Activated CD4-positive, alpha-beta T cell treated with anti-CD3 and anti-CD28 coated beads, Interleukin-10, Interleukin-2, amounts not matched to agents 100 ng/mL and 50 ng/mL, durations not matched to agents 16 hours and 8 hours (primary cell): ENCODE measurements at regions not wholly inside any gene's neighbourhood (a gene's known extent, or its start where the extent isn't known, plus 50 kb on each side); places are given as distances from the start of the nearest gene placed in this dataset.

ENCODE experiments used
- DNase-seq: peaks from one replicate; pipeline ENCODE4 v3.0.0-alpha.2; 2020

GRCh38 chr3:87175732-87176131 lies 51.4 kb upstream of the CHMP2B start:
- no peak for DNase-seq

DNA sequence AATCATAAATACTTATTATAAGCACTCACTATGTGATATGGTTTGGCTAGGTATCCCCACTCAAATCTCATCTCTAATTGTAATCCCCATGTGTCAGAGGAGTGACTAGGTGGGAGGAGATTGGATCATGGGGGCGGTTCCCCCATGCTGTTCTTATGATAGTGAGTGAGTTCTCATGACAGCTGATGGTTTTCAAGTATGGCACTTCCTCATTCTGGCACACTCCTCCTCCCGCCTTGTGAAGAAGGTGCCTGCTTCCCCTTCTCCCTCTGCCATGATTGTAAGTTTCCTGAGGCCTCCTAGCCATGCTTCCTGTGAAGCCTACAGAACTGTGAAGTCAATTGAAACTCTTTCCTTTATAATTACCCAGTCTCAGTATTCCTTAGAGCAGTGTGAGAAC lies 53.3 kb upstream of the CHMP2B start:
- no peak for DNase-seq

GRCh38 chr3:87173071-87173470 lies 54.0 kb upstream of the CHMP2B start:
- DNase-seq = no peak

DNA sequence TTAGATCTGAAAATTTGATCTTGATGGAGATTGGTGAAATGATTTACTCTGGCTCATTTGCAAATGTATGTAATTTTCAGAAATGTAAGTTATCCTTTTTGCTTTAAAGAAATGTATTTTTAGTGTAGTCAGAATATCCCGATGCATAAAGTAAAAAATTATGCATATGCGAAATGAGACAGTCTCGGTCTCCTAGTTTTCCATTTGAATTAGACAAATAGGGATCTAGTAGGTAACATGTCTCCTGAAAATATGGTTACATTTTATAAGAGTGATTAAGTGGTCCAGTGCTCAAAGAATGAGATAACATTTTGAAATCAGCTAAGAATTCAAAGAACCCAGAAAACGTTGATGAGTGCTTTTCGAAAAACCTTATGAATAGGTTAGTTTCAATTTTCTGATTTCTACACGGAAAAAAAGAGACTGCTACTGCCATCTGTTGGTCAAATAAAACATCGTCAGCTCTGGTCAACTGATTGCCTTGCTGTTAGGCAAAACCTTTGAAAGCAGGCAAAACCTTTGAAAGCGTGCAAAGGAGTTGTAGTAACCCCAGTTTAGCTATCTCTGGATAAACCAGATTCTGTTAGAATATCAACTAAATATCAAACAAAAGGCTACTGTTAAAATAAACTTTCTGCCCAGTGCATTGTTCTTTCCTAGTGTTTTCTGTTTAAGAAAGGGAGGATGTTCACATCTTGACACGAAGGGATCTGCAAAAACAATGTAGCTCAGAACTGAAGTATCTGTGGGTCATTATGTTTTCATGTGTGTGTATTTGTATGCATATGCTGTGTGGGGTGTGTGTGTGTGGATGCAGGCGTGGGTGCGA lies 59.3 kb upstream of the CHMP2B start:
- DNase-seq = peak; percentile 55

DNA sequence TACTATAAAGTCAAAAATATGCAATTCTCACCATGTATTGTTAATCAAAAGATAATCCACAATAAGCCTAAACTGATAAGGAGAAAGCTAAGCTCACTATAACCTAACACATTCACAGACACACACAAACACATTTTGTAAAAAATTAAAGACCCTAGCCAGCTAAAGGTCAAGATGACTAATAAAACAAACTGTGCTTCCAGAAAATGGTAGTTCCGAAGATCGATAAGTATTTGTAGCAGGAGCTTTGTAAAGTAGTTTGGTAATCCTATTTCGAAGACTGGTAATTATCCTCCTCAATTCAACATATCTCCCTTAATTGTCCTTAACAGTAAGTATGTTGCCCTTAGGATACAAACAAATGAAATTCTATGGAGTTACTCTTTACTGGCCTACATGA lies 62.9 kb upstream of the CHMP2B start:
- no peak for DNase-seq

GRCh38 chr3:87161851-87162250 lies 65.3 kb upstream of the CHMP2B start:
- no peak for DNase-seq

DNA sequence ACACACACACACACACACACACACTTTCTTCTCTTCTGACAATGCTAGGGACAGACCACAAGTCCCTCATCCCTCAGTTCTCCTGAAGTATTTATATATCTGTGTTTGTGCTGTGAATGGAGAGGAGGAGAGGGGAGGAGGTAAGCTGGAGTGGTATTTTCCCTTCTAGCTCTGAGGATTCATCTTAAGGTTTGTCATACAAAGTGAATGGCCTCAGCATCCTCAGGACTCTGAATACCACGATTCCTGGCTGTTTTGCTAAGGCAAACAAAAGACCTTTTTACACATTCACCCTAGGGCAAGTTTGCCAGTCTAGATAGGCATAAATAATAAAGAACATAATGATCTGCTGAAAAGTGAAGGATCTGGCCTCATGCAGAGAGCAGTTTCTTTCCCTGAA lies 65.7 kb upstream of the CHMP2B start:
- no peak for DNase-seq

DNA sequence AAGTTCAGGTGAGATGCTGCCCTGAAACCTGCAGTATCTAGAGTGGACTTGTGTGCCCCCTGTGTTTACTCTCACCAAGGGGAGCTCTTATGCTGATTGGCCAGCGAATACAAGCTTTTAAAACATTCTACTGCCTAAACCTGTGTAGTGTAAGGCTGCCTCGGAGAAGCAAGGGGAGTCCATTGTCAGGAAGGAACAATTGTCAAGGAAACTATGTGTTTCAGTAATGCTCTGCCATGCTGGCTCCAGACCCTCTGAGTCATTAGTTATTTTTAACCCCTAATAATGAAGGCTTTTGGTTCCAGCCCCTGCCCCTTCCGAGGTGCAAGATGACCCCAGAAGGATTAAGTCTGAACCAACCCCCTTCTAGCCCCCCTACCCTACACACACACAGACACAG lies 66.1 kb upstream of the CHMP2B start:
- no peak for DNase-seq

GRCh38 chr3:87158823-87159222 lies 68.3 kb upstream of the CHMP2B start:
- no peak for DNase-seq

DNA sequence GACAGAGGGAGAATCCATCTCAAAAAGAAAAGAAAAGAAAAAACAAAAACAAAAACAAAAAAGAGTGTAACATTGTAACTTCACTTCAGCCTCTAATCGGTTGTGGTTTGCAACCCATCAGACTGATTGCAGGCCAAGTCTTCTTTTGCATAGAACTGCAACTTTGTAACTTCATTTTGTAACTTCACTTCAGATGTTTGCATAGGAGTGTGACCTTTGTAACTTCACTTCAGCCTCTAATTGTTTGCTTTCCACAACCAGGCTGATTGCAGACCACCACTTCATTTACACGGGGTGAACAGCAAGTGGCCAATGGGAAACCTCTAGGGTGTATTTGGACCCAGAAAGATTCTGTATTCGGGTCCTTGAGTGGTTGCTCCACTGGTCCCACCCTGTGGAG lies 79.1 kb upstream of the CHMP2B start:
- no peak for DNase-seq

GRCh38 chr3:87147562-87147961 lies 79.5 kb upstream of the CHMP2B start:
- DNase-seq = no peak

- peak; percentile 34 for DNase-seq
Measured at GRCh38 chr3:87145553-87145952, 81.6 kb upstream of the CHMP2B start.

- no peak for DNase-seq
Measured at GRCh38 chr3:87136066-87136596, 91.0 kb upstream of the CHMP2B start.

DNA sequence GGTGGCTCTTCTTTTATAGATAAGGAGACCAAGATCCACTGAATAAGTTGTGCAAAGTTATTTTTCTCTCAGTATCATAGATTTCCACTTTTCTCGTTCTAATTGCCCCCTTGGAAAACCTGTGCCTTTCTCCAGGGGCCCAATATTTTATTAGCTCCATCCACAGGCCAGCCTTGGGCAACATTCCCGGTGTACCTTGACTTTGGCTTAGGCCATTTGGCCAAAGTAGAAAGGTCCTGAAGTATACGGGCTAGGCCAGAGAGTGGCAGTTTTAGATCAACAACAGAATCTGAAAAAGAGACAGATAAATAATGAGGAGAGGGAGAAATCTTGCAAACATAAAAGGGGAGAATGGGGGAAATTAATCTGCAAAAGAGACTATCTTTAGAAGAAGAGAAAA lies 91.7 kb upstream of the CHMP2B start:
- no peak for DNase-seq

DNA sequence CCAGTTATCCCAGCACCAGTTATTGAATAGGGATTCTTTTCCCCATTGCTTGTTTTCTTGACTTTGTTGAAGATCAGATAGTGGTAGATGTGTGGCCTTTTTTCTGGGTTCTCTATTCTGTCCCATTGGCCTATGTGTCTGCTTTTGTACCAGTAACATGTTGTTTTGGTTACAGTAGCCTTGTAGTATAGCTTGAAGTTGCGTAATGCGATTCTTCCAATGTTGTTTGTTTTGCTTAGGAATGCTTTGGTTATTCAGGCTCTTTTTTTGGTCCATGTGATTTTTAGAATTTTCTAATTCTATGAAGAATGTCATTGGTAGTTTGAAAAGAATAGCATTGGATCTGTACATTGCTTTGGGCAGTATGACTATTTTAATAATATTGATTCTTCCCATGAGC lies 94.3 kb upstream of the CHMP2B start:
- no peak for DNase-seq

DNA sequence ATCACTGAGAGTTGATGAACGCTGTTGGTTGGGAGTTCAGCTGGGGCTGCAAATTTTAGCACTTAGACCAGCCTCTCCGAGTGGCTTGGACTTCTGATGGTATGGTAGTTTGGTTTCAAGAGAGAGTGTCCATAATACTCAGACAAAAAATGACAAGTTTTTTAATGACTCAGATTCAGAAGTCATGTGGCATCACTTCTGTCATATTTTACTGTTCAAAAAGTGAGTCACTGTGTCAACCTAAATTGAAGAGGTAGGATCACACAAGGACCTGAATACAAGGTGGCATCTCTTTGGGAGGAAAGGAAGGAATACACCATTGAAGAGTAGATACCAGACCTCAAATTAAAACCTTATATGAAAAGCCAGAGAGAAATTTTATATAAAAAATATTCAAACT lies 99.1 kb upstream of the CHMP2B start:
- DNase-seq = no peak

DNA sequence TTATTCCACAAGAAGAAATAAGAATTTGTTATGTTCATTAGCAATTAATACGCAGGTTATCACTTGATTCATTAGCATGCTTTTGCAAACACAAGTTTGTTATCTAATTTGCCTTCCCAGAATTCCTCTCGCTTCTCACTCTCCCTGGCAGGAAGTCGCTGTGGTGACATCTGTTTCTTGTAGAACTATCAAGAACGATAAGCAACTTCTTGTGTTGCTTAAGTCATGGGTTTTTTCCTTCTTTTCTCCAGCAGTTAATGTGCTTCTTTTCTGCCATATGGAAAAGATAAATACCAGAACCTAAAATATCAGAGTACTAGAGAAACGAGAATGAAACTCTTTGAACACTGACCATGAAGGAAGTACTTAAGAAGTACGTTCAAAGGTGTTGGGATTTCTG lies 99.8 kb upstream of the CHMP2B start:
- no peak for DNase-seq

DNA sequence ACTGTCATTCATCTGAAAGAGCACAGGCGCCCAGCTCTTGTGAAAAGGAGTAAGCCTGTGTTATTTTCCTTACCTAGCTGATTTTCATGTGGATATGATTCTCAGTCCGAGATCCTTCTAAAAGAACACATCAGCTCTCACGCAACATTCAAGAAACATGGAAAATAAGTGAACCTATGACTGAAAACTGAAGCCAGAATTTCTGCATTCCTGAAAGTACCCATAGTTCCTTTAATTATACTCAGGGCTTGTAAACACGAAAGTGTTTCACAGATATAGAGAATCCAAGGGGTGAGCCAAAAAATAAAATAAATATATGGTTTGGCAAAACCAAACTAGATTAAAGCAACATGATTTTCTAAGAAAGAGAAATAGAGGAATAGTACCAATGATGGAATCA lies 100.8 kb upstream of the CHMP2B start:
- no peak for DNase-seq

DNA sequence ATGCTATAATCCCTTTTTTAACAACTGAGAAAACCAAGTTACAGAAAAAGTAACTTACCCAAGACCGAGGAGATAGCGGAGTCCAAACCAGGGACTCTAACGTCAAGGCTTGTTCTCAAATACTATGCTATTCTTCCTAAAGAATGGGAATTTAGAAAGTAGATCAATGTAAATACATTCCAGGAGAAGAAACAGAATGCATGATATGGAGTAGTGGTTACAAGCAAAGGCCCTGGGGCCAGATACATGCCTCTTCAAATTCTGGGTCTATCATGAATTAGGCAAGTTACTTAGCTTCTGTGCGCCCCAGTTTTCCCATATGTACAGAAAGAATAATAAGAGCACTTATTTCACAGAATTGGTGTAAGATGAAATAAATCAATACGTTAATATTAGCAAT lies 102.0 kb upstream of the CHMP2B start:
- DNase-seq = no peak

GRCh38 chr3:87122766-87123165 lies 104.3 kb upstream of the CHMP2B start:
- DNase-seq = no peak

DNA sequence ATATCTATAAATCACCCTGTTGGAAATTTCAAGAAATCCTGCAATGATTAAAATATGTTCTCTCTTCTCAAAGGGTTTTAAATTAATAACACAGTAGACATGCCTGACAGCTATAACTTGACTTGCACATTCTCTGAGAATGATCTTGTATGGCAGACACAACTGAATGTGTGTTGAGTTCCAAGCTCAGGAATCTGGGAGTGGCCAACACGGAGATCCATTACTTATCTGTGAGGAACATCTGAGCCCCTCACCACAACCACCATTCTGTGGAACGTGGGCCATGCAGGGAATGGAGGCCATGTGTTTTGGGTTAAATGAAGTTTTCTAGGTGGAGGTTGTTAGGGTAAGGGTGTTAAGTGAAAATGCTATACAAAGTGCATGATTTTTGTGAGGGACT lies 105.3 kb upstream of the CHMP2B start:
- no peak for DNase-seq

- DNase-seq = no peak
Measured at GRCh38 chr3:87120881-87121280, 106.2 kb upstream of the CHMP2B start.

- no peak for DNase-seq
Measured at GRCh38 chr3:87120236-87120635, 106.9 kb upstream of the CHMP2B start.

DNA sequence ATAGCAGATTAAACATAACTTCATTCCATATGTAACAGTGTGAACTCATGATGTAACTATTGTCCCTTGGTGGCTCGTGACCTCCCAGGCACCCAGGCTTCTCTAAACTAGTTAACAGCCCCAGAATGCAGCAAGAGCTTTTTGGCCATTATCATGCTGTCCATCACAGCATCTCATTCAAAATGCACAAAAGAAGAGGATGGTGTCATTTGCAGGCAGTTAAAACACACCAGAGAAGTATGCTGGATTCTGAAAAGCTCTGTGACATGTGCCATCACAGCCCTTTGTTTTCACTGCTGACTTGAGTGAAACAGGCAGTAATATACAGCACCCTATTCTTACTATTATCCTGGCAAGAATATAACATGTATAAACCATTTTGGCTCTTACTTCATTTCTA lies 117.6 kb upstream of the CHMP2B start:
- no peak for DNase-seq
